ENCODE measurements at regions not wholly inside any gene's neighbourhood (a gene's known extent, or its start where the extent isn't known, plus 50 kb on each side); places are given as distances from the start of the nearest gene placed in this dataset.

- Histone ChIP-seq H3K79me1 (ENCODE audit: low read depth in 1 of 2, low read length in 2 of 2) (no peaks in the 10 kb centered on the region), H3K36me3 (ENCODE audit: control insufficient read depth, insufficient read depth, low read length) (no peaks in the 10 kb centered on the region), H3K14ac (replicated peaks; ENCODE audit: low read depth, low read length) (no peak overlapping the region), H3K9ac (ENCODE audit: low read depth, low read length) (no peak overlapping the region), H4K91ac (ENCODE audit: insufficient read depth, low read depth, low read length) (no peak overlapping the region), H4K8ac (ENCODE audit: low read depth in 2 of 2, low read length in 2 of 2) (no peak overlapping the region), H2BK20ac (ENCODE audit: low read depth, low read length) (no peak overlapping the region), H2AK5ac (ENCODE audit: low read depth, low read length) (no peak overlapping the region), H3K27ac (ENCODE audit: insufficient read depth, low read length) (no peak overlapping the region), H2BK5ac (ENCODE audit: low read depth, low read length, poor library complexity, severe bottlenecking) (no peak overlapping the region), H4K5ac (ENCODE audit: low read depth, low read length) (no peak overlapping the region), H3K4me2 (ENCODE audit: low read depth, low read length) (no peak overlapping the region), H3K4ac (ENCODE audit: low read depth, low read length) (no peak overlapping the region), H3K9me3 (ENCODE audit: control insufficient read depth, insufficient read depth, low read length) (no peaks in the 10 kb centered on the region), H4K20me1 (ENCODE audit: insufficient read depth, low read length) (no peaks in the 10 kb centered on the region), H3K56ac (ENCODE audit: extremely low read depth, insufficient read depth, low read length) (no peak overlapping the region), H3K23ac (ENCODE audit: low read depth, low read length) (no peak overlapping the region), H3K27me3 (ENCODE audit: control insufficient read depth, insufficient read depth, low read length) (no peaks in the 10 kb centered on the region), H3K4me3 (ENCODE audit: insufficient read depth, low read depth, low read length) (no peak overlapping the region), H2BK15ac (ENCODE audit: low read depth, low read length) (no peak overlapping the region), H2BK120ac (ENCODE audit: low read depth, low read length) (no peak overlapping the region), H3K9me1 (ENCODE audit: insufficient read depth, low read length) (no peaks in the 10 kb centered on the region), H3K18ac (ENCODE audit: low read depth, low read length) (no peak overlapping the region), H2AK9ac (replicated peaks; ENCODE audit: low read depth, low read length, poor library complexity) (no peak overlapping the region), H3K4me1 (ENCODE audit: control insufficient read depth, insufficient read depth, low read length) (no peaks in the 10 kb centered on the region), H2AFZ (replicated peaks; ENCODE audit: low read length, poor library complexity) (no peak overlapping the region)
- no TSS peak for BruUV-seq (replicated peaks)
- CTCF ChIA-PET, result no interaction called here
- POLR2A ChIA-PET (ENCODE audit: unreplicated experiment), result no interaction called here
- no CpG with 5 or more reads among the region's 3 CpGs for WGBS, 2 experiments (ENCODE audit: extremely low coverage in 2 of 2, insufficient read length in 1 of 2)
- DNase-seq (peak; percentile 16), ATAC-seq (ENCODE audit: low read depth) (no peak)
- no peak for TF ChIP-seq USF2 (IDR thresholded peaks at IDR 0.05; ENCODE audit: low read depth, low read length)
- no peak for TF ChIP-seq POLR2A (IDR thresholded peaks at IDR 0.05; ENCODE audit: low read depth, low read length)
- TF ChIP-seq CHD1 (IDR thresholded peaks at IDR 0.05; ENCODE audit: low read depth, low read length), result no peak
- TF ChIP-seq CTCF (conservative IDR thresholded peaks at IDR 0.05; ENCODE audit: low read depth, low read length), result no peak
- no peak for TF ChIP-seq RAD21 (IDR thresholded peaks at IDR 0.05; ENCODE audit: low read length)
- no peak for TF ChIP-seq BHLHE40 (IDR thresholded peaks at IDR 0.05; ENCODE audit: low read depth, low read length)
- TF ChIP-seq RCOR1 (IDR thresholded peaks at IDR 0.05; ENCODE audit: insufficient replicate concordance, low read length), result no peak
- no peak for TF ChIP-seq RFX5 (IDR thresholded peaks at IDR 0.05; ENCODE audit: low read depth, low read length)
- no peak for TF ChIP-seq NFE2L2 (IDR thresholded peaks at IDR 0.05; ENCODE audit: low read depth, low read length)
- no peak for TF ChIP-seq MAZ (IDR thresholded peaks at IDR 0.05; ENCODE audit: borderline replicate concordance, low read depth, low read length)
- no peak for TF ChIP-seq SMC3 (IDR thresholded peaks at IDR 0.05; ENCODE audit: low read depth, low read length)
- TF ChIP-seq FOS (IDR thresholded peaks at IDR 0.05; ENCODE audit: low read depth, low read length), result no peak
- TF ChIP-seq MAFK (IDR thresholded peaks at IDR 0.05; ENCODE audit: low read depth, low read length), result no peak
- no peak for TF ChIP-seq MXI1 (IDR thresholded peaks at IDR 0.05; ENCODE audit: borderline replicate concordance, low read depth, low read length)
- no peak for TF ChIP-seq CEBPB (IDR thresholded peaks at IDR 0.05; ENCODE audit: low read depth, low read length)
- TF ChIP-seq ELK1 (IDR thresholded peaks at IDR 0.05; ENCODE audit: borderline replicate concordance, low read depth, low read length), result no peak
- in situ Hi-C loops (cut with MboI; ENCODE audit: low sequenced_read_pairs), result no loop called here
- dilution Hi-C loops (cut with HindIII; ENCODE audit: low sequenced_read_pairs, unreplicated experiment), result no loop called here
- intact Hi-C loops (cut with micrococcal nuclease), result no loop called here
These were observed 385.8 kb downstream of the EFNA5 start for GRCh38 chr5:107284822-107285525.

Data from IMR-90 (cell line).